Upper lobe of left lung (tissue), 6 donors: ENCODE measurements at regions not wholly inside any gene's neighbourhood (a gene's known extent, or its start where the extent isn't known, plus 50 kb on each side); places are given as distances from the start of the nearest gene placed in this dataset.
"Not testable (repeated sequence)": the region's sequence is repeated elsewhere in the genome, so short reads cannot be mapped to it uniquely, and the experiment has no call there.

Experiments used
- ATAC-seq, 2 donors: fragments of 200-7000 bp; cut with Tn5 transposase; one replicate each; pipeline ENCODE4 v1.9.1; 2022; ENCODE audit warnings: mild to moderate bottlenecking in 2 of 2, moderate library complexity in 2 of 2; ENCODE audit not compliant: low FRiP score in 2 of 2
- DNase-seq, 2 donors: peaks; one replicate each; pipeline ENCODE4 v3.0.0-alpha.2; 2019 to 2020
- H3K27ac ChIP-seq, 4 donors: fragments of 200-600 bp; sonication (generic); one replicate each; pipeline ENCODE4 v1.5.1; 2016 to 2019
- H3K27me3 ChIP-seq, 4 donors: fragments of 200-600 bp; sonication (generic); one replicate each; pipeline ENCODE4 v1.5.1; 2017 to 2019
- H3K36me3 ChIP-seq, 4 donors: fragments of 200-600 bp; sonication (generic); one replicate each; pipeline ENCODE4 v1.5.1; 2016 to 2019
- H3K4me1 ChIP-seq, 4 donors: fragments of 200-600 bp; sonication (generic); one replicate each; pipeline ENCODE4 v1.5.1; 2018 to 2019
- H3K4me3 ChIP-seq, 4 donors: fragments of 200-600 bp; sonication (generic); one replicate each; pipeline ENCODE4 v1.5.1; 2017 to 2019; ENCODE audit warnings: mild to moderate bottlenecking in 2 of 4, moderate library complexity in 1 of 4
- H3K9me3 ChIP-seq, 4 donors: fragments of 200-600 bp; sonication (generic); one replicate each; pipeline ENCODE4 v1.5.1; 2018 to 2019
- CTCF ChIP-seq, 6 experiments: fragments of 450-650 bp in 4 of 6; fragments of 200-600 bp in 2 of 6; sonication (generic) in 2 of 6; IDR thresholded peaks; one replicate each; pipeline ENCODE4 v1.5.1; 2016 to 2019; ENCODE audit warnings: antibody characterized with exemption in 6 of 6
- EP300 ChIP-seq, 4 donors: sonication (generic); formaldehyde crosslinking; IDR thresholded peaks; one replicate each; pipeline ENCODE4 v1.5.1; 2017; ENCODE audit warnings: antibody characterized with exemption in 4 of 4, control low read depth in 2 of 4
- POLR2A ChIP-seq, 4 donors: fragments of 450-650 bp; IDR thresholded peaks; one replicate each; pipeline ENCODE4 v1.5.1; 2016 to 2017; ENCODE audit warnings: antibody characterized with exemption in 4 of 4, mild to moderate bottlenecking in 2 of 4
- POLR2AphosphoS5 ChIP-seq, 2 donors: sonication (generic); formaldehyde crosslinking; IDR thresholded peaks; one replicate each; pipeline ENCODE4 v1.5.1; 2017; ENCODE audit warnings: antibody characterized with exemption in 2 of 2
- WGBS, 2 donors: methylation state at CpG; one replicate each; pipeline ENCODE4 v1.1.5; 2017 to 2018; 5-methylcytosine and 5-hydroxymethylcytosine counted together
- donor health status: DM: no; HTN: no; CAD: no; lungs with moderate emphysema.
- donor health status: DM: no; HTN: yes; CAD: no; lungs with severe emphysema.

- no peaks in the 10 kb centered on the region for H3K9me3 ChIP-seq
- ATAC-seq (no peak), DNase-seq (no peak)
- no peak overlapping the region for H3K4me3 ChIP-seq
- no peaks in the 10 kb centered on the region for H3K27me3 ChIP-seq
- WGBS, 2 donors, result 95 to 100% methylated on average over 1 of the region's 1 CpG
- no peaks in the 10 kb centered on the region for H3K4me1 ChIP-seq
- TF ChIP-seq CTCF (IDR thresholded peaks at IDR 0.05) (no peak), POLR2AphosphoS5 (IDR thresholded peaks at IDR 0.05) (no peak), POLR2A (IDR thresholded peaks at IDR 0.05) (no peak), EP300 (IDR thresholded peaks at IDR 0.05) (no peak)
- H3K27ac ChIP-seq, result no peak overlapping the region
- H3K36me3 ChIP-seq, result no peaks in the 10 kb centered on the region
Measured at GRCh38 chr10:9172276-9172675, 1117.8 kb downstream of the GATA3 start.

- DNase-seq, result no peak
- H3K4me1 ChIP-seq, result no peaks in the 10 kb centered on the region
- H3K27ac ChIP-seq, result no peak overlapping the region
- TF ChIP-seq POLR2A (IDR thresholded peaks at IDR 0.05), result no peak
- TF ChIP-seq EP300 (IDR thresholded peaks at IDR 0.05), result no peak
- no peak for TF ChIP-seq POLR2AphosphoS5 (IDR thresholded peaks at IDR 0.05)
- no peak for TF ChIP-seq CTCF (IDR thresholded peaks at IDR 0.05)
- no peaks in the 10 kb centered on the region for H3K9me3 ChIP-seq
- H3K4me3 ChIP-seq, result no peak overlapping the region
- no peaks in the 10 kb centered on the region for H3K36me3 ChIP-seq
- no peak for ATAC-seq
- H3K27me3 ChIP-seq, result no peaks in the 10 kb centered on the region
Measured at GRCh38 chr10:9175200-9175599, 1120.7 kb downstream of the GATA3 start.

GRCh38 chr10:9183197-9183880 lies 1128.9 kb downstream of the GATA3 start:
- 94 to 97% methylated on average over 28 to 48 of the region's 48 CpGs for WGBS, 2 donors

GRCh38 chr10:9188022-9188810 lies 1133.7 kb downstream of the GATA3 start:
- DNase-seq, result no peak
- H3K4me1 ChIP-seq, result no peaks in the 10 kb centered on the region
- 92 to 95% methylated on average over 3 of the region's 3 CpGs for WGBS, 2 donors
- TF ChIP-seq POLR2A (IDR thresholded peaks at IDR 0.05) (no peak), POLR2AphosphoS5 (IDR thresholded peaks at IDR 0.05) (no peak), CTCF (IDR thresholded peaks at IDR 0.05) (no peak), EP300 (IDR thresholded peaks at IDR 0.05) (no peak)
- H3K27me3 ChIP-seq, result no peaks in the 10 kb centered on the region
- H3K27ac ChIP-seq, result no peak overlapping the region
- no peak overlapping the region for H3K4me3 ChIP-seq
- no peak for ATAC-seq
- no peaks in the 10 kb centered on the region for H3K9me3 ChIP-seq
- no peaks in the 10 kb centered on the region for H3K36me3 ChIP-seq

More at GRCh38 chr10:9183197-9183880, 1128.9 kb downstream of the GATA3 start:
- H3K27me3 ChIP-seq, H3K4me3 ChIP-seq, ATAC-seq, H3K4me1 ChIP-seq, H3K27ac ChIP-seq, H3K36me3 ChIP-seq, H3K9me3 ChIP-seq: not testable (repeated sequence)
- DNase-seq, result peak in 1 of 2 donors; percentile 80

GRCh38 chr10:9189448-9189847 lies 1135.0 kb downstream of the GATA3 start:
- WGBS, 2 donors, result 71 to 83% methylated on average over 2 of the region's 2 CpGs
- ATAC-seq, result no peak
- H3K9me3 ChIP-seq, result no peaks in the 10 kb centered on the region
- no peaks in the 10 kb centered on the region for H3K27me3 ChIP-seq
- no peak overlapping the region for H3K27ac ChIP-seq
- no peak for DNase-seq
- no peaks in the 10 kb centered on the region for H3K4me1 ChIP-seq
- no peak for TF ChIP-seq POLR2AphosphoS5 (IDR thresholded peaks at IDR 0.05)
- no peak for TF ChIP-seq CTCF (IDR thresholded peaks at IDR 0.05)
- no peak for TF ChIP-seq EP300 (IDR thresholded peaks at IDR 0.05)
- no peak for TF ChIP-seq POLR2A (IDR thresholded peaks at IDR 0.05)
- H3K4me3 ChIP-seq, result no peak overlapping the region
- H3K36me3 ChIP-seq, result no peaks in the 10 kb centered on the region
